HG03558 (cell line): ENCODE measurements at regions not wholly inside any gene's neighbourhood (a gene's known extent, or its start where the extent isn't known, plus 50 kb on each side); places are given as distances from the start of the nearest gene placed in this dataset.

ENCODE experiments used
- ATAC-seq: cut with Tn5 transposase; IDR thresholded peaks from one replicate; pipeline ENCODE4 v1.9.1; 2021; ENCODE audit warnings: moderate number of reproducible peaks; ENCODE audit not compliant: unreplicated experiment; ENCODE audit errors: extremely low read depth

DNA sequence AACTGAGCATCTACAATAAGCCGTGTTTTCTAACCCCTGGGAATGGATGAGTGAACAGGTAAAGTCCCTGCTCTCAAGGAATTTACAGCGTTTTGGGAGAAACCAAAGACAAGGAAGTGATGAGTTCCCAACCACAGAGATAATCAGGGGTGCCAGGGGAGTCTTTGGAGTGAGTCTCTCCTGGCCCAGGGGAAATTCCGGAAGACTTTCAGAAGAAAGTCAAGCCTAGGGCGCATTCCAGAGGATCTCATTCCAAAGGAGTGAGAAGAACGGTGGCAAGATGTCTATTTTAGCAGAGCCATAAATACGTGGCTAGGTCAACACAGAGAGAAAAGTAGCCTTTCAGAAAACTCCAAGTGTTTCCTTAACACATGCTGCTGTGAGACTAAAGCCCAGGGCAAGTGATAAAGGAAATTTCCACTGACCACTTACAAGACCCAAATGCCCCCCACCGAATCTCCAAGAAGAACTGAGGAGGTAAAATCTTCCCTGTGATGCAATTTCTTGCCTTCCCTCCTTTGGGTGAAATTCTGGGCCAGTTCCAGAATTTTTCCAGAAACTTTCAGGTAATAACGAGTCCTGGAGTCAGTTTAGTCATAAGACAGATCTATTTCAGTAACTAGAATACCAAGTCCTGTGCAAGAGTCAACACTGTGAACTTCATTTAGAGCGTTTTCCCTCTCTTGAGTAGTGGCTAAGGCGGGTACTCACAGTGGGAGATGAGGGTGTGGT is 437.4 kb downstream of the NR2F2 start:
- no peak for ATAC-seq

DNA sequence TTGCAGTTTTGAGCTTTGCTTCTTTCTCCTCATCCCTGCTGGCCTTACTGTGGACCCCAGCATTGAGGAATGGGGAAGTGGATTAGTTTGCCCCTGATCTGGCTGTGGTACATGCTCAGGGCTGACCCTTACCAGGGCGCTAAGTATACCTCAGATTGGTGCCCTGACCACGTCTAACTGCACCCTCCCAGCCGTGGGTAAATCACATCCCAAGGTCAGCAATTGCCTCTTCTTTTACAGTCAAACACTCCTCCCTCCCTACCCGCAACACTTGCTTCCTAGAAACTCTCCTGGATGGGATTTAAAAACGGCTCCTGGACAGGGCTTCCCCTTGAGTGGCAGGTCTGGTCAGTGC is 437.9 kb downstream of the NR2F2 start:
- ATAC-seq = no peak

DNA sequence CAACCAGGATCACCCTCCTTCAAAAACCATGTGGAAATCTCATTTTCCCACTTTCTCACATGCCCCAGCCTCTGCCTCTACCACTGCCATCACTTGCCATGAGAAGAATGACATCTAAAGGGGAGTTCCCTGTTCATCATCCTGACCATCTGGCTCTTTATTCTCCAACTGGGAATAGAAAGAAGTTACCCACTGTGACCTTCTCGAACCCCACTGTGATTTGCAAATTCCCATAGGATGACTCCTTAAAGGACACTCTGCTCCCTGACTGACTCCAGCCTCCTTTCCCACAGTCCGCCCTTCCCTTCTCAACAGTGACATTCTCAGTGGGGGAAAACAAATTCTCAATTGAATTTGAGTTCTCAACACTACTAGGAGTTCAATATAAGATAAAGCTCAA is 440.5 kb downstream of the NR2F2 start:
- ATAC-seq = no peak

DNA sequence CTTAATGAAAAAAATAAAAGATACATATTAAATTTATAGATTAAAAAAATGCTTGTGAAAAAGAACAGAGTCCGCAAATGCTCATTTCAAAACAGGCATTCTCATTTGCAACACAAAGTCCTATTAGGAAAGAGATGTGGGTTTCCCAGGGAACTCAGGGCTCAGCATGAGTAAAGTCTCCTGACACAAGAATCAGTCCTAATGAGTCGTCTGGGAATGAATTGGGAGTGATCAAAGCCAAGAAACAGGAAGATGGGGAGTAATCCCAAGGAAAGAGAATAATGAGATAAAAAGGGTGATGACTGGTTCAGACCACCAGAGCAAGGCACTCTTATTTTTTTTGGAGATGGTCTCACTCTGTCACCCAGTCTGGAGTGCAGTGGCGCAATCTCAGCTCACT is 443.7 kb downstream of the NR2F2 start:
- no peak for ATAC-seq

DNA sequence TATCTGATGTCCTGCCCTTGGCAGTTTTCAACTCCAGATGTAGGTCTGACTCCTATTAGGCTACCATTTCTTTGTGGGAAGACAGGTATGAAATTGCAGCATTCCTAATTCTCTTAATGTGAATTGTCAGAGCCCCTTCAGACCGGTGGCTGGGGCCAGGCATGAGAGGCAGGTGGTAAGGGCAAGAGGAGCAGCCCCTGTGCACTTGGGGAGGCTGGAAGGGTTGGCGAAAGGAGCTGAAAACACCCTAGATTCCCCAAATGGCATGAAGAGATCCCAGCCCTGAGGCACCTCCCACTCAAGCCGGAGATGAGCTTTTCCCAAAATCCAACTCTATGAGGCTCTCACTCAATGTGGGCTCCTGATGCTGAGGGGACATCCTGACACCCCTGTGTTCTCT is 453.2 kb downstream of the NR2F2 start:
- no peak for ATAC-seq

DNA sequence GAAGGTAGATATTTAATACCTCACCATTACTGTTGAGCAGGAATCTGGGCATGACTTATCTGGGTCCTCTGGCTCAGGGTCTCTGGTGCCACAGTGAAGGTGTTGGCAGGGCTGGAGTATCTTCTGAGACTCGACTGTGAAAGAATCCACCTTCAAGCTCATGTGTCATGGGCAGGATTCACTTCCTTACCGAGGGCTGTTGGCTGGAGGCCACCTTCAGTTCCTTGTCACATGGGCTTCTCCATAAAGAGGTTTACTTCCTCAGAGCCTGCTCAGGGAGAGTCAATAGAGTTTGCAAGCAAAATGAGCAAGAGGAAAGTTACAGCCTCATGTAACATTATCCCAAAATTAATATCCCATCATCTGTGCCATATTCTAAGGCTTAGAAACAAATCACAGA is 459.5 kb downstream of the NR2F2 start:
- no peak for ATAC-seq

DNA sequence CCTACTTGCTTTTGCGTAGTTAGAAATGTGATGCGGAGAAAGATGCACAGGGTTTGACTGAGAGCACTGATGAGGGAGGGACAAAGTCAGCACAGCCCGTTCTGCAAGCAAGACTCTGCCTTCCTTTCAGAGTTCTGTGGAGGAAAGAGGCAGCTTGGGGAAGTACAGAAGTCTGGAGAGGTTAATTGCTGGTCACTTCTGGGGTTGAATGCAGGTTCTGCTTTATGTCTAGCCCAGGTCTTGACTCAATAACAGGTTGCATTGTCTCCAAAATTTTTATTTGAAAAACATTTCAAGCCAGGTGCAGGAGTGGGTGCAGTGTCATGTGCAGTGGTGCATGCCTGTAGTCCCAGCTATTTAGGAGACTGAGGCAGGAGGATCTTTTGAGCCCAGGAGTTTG is 461.7 kb downstream of the NR2F2 start:
- no peak for ATAC-seq

DNA sequence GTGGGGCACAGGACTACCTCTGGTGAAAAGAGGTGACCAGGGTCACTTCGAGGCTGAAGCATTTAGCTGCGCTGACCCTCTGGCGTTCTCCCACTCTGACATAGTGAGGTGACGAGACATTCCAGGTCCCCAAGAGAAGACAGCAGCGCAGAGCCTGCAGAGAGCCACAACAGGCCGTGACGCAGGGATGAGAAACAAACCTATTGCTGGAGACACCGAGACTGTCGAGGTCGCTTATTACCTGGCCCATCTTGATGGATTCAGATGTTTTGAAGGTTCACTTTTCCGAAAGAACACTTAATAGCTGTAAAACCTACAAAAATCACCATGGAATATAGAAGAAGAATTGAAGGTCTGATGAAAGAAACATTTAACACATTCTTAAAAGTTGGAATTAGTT is 466.3 kb downstream of the NR2F2 start:
- ATAC-seq = no peak

DNA sequence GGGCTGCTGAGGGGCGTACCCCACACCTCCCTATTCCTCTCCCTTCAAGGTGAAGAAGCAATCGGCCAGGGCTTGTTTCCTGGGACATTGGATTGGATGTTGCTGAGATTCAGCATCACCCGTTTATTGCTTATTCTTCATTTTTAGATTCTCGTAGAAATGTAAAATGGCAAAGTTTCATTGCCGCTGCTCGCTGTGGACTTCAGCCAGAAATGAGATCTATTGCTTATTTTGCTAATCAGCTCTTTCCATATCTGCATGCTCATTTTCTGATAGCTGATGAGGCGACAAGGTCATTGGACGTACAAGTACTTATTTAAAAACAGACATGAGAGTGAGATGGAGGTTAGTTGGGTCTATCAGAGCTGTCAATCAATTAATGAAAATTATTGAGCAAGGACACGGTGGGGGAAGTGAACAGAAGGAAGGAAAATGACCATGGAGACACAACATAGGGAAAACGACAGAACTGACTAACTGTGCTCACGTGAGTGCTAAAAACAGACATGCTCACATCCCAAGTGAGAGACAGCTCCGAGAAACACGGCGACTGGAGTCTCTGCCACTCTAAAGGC is 471.2 kb downstream of the NR2F2 start:
- ATAC-seq = no peak

DNA sequence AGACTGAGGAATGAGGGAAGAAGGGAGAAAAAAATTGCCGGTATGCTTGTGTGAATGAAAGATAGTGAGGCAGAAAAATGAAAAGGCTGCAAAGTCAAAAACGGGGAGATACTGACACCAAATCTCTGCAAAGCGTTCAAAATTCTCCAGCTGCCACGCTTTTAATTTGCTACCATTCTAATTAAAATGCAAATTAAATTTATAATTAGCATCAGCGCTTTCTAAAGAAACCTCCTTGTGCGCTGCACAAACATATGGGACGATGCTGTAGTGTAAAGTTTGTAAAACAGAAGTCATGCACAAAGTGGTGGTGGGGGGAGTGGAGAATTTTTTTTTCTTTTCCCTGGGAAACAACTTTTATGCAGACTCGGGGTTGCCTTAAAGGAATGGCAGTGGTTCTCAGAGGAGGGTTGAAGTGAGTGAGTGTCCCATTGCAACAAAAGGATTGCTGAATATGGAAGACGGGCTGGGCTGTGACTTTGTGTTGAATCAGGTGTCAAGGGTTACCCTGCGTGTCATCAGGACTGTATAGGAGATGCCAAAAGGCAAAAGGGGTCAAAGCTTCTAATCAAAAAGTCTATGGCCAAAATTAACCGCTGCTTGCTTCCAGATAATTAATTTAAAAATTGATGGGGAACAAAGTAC is 472.2 kb downstream of the NR2F2 start:
- ATAC-seq = no peak

DNA sequence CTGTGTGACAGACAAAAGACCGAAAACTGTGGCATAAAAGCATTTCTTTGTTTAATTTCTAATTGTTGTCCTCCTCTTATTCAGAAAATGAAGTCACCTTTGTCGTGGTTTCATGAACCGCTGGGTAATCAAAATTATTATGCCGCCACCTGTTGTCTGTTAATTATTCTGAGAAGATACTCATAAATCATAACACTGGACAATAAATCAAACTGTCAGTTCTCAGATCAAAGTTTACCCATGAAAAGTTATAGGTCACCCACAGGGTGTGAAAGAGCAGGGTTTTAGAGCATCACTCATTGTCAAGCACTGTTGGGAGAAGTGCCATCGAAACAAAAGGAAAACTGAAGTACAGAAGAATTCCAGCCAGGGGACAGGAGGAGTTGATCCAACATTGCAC is 474.3 kb downstream of the NR2F2 start:
- ATAC-seq = no peak

DNA sequence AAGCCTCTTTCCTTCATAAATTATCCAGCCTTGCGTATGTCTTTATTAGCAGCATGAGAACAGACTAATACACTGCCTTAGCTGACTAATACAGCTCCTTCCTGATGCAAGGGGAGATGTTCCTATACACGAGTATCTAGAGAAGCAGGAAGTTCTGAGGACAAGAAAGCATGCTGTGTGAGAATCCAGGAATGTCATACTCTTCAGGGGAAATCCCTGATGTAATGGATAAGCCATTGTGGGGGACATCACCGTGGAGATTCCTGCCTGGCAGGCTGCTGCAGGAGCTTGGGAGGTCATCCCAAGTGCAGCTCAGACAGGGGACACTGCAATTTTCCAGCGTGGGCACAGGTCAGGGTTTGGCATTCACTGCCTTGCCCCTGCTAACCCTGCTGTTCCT is 476.9 kb downstream of the NR2F2 start:
- ATAC-seq = no peak

DNA sequence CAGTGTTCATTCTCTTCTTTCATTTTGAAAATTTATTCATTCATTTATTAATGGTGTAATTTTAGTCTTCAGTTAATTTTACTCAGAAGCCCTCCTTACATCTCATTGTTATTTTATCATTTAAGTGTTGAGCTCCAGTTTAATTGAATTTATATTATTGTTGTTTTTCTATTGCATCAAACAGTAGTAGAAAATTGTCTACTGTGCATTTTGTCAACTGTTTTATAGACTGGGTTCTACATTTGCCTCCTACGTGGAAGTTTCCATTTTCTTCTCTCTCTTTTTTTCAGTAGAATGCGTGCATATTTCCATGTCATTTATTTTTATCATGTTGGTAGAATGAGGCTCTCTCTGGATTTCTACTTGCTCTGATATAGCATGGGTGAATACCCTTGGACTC is 487.4 kb downstream of the NR2F2 start:
- no peak for ATAC-seq

DNA sequence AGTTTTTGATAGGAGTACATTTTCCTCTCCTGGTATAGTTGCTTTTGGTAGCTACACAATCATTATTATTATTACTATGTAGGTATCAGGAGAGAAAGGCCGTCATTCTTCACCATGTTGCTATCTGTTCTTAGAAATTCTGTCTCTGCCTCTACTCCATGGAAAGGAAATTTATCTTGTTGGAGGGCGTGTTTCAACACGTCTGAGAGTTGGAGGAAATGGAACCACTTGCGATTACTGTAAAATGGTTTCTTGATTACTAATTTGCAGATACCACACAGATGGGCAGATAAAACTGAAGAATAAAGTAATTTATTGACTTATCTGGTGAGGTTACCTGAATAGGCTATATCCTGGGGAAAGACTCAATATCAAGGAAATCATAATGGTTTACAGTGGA is 488.4 kb downstream of the NR2F2 start:
- ATAC-seq = no peak

DNA sequence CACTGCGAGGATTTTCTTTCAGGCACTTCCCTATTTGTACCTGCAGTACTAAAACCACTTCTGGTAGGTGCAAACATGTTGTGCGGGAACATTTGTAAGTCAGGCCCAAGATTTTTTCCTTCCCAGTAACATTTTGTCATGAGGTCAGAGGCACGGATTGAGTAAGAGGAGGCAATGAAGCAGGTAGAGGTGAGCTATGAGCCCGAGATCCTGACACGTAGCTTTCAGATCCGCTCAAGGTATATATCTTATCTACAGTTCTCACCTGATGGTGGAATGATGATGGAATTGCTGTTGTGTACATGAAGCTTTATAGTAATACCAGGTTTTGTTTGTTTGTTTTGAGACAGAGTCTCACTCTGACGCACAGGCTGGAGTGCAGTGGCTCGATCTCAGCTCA is 497.5 kb downstream of the NR2F2 start:
- ATAC-seq = no peak

DNA sequence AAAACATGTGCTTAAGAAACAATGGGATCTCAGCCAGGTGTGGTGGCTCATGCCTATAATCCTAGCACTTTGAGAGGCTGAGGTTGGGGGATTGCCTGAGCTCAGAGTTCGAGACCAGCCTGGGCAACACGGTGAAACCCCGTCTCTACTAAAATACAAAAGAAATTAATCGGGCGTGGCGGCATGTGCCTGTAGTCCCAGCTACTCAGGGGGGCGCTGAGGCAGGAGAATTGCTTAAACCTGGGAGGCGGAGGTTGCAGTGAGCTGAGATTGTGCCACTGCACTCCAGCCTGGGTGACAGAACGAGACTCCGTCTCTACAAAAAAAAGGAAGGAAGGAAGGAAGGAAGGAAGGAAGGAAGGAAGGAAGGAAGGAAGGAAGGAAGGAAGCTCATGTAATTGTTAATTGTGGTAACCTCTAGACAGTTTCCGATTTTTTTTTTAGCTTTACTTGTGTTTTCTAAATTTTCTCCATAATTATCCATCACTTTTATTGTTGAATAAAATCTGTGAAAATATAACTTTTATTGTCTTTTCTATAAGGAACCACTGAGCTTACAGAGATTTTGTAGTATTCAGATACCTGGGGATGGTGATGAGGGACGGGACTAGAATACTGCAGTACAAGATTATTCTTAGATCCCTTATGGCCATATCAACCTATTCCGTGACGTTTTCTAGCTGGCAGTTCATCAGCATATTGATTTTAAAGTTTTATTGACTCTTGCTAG is 506.9 kb downstream of the NR2F2 start:
- no peak for ATAC-seq

DNA sequence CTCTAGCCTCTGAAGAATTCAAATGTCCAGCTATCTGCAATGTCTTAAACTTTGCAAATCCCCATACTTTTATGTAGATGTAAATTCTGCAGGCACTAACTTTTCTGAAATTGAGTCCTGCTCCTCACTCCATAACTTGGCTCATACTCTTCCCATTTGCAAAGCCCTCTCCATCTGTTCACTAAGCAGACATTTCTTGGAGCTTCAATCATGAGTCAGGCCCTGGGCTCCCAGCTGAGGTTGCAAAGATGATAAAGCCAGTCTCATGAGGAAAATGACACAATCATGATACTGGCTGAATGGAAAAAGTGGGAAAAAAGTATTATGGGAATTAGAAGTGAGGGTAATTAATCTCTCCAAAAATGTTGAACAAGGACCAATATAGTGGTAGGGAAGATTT is 507.6 kb downstream of the NR2F2 start:
- ATAC-seq = no peak

DNA sequence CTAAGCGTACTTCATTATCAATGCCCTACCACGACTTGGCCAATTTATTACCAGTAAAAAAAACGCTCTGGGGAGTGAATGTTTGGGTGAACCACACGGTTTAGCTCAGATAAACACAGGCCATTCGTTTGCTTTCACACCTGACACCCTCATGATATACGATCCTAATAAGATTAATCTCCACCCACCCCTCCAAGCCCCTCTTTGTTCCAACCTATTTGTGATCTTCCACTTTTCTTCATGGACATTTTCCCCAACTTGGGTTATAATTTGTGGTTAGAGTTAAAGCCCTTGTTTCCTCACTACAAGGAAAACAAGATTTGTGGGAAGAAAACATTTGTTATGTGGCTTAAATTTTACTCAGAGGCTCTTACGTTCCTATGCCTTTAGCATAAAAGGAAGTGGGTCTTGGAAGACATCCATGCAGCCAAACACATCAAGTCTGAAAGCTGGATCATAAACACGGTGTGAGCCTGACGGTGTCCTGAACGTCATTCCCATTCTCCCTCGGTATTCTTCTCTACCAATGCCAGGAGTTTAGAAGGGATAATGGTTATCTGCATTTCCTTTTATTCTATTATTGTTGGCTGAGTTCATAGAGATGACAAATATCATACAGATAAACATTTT is 518.9 kb downstream of the NR2F2 start:
- no peak for ATAC-seq

DNA sequence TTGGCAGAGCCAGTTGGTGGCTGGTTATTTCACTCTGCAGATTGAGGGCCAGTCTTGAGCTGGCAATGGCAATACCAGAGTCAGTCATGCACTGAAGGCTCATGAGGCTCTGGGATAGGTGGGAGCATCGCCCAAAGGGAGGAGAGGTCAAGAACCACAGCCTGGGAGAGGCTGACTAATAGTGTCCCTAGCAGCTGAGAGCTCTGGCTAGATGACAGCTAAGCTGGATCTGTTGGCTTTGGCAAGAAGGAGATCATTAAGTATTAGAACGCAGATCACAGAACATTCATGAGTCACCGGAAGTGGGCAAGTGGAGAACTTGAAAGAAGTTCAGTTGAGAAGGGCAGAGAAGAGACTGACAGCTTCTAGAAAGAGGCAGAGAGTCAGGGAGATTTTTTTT is 521.1 kb downstream of the NR2F2 start:
- ATAC-seq = no peak

DNA sequence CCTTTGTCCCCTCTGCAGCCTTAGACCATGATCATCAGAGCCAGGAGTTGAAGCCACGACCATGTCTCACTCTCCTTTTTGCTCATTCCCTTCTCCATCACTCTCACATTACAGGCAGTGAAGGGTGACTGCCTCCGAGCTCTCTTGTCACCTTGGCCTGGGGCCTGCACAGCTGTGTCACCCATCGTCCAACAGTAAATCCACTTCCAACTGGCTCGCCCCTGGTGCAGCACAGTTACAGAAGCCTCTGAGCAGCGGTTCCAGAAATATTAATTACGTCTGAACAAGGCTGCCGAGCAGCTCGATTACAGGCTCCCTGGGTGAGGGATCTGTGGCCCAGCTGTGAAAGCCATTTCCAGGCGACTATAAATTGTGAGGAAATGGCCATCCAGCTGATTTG is 528.2 kb downstream of the NR2F2 start:
- no peak for ATAC-seq

DNA sequence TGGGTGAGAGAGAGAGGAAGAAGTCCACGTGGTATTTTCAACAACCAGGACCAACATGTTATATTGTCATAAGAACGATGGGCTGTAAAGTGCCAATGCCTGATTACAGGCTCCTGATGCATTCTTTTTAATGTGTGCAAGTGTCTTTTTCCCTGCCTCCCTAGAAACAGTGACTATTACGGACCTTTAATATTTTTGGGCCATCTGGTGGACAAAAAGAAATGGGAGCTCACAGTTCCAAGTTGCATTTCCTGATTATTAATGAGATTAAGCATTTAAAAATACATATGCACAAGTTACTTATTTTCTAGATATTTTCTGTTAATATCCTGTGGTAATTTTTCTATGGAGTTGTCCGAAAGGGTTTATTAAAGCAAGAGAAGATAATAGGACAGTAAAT is 530.2 kb downstream of the NR2F2 start:
- no peak for ATAC-seq
